ENCODE measurements at regions not wholly inside any gene's neighbourhood (a gene's known extent, or its start where the extent isn't known, plus 50 kb on each side); places are given as distances from the start of the nearest gene placed in this dataset.

GRCh38 chr7:132654150-132654549 is 77.9 kb upstream of the PLXNA4 start:
- Histone ChIP-seq H4K20me1 (ENCODE audit: insufficient read depth) (no peaks in the 10 kb centered on the region), H3K79me2 (ENCODE audit: insufficient read depth) (no peaks in the 10 kb centered on the region), H3K9me2 (no peaks in the 10 kb centered on the region), H3K4me2 (no peak overlapping the region), H3K4me1 (ENCODE audit: control insufficient read depth in 1 of 2, insufficient read depth in 2 of 2, low read depth in 1 of 2, low read length in 1 of 2) (no peaks in the 10 kb centered on the region), H3K27me3 (ENCODE audit: insufficient read depth) (no peaks in the 10 kb centered on the region), H3K4me3 (ENCODE audit: low read depth in 2 of 2, low read length in 1 of 2) (no peak overlapping the region), H3K9ac (no peak overlapping the region), H3K36me3 (replicated peaks in 1 of 2; ENCODE audit: control insufficient read depth in 1 of 2, insufficient read depth in 2 of 2, low read length in 1 of 2) (no peaks in the 10 kb centered on the region), H3K9me3 (no peaks in the 10 kb centered on the region), H3F3A (replicated peaks; ENCODE audit: insufficient read depth) (no peaks in the 10 kb centered on the region), H3K27ac (ENCODE audit: low read depth in 2 of 2, low read length in 1 of 2) (no peak overlapping the region), H2AFZ (ENCODE audit: low read depth) (no peak overlapping the region)
- POLR2A ChIA-PET, result no interaction called here
- TF ChIP-seq NFIC (IDR thresholded peaks at IDR 0.05; ENCODE audit: borderline replicate concordance), result 0 out of 2 replicates have a peak, but pooled peaks have one; percentile 9
- no peak for TF ChIP-seq IRF3 (IDR thresholded peaks at IDR 0.05; ENCODE audit: low read depth, low read length)
- no peak for TF ChIP-seq EZH2phosphoT487 (IDR thresholded peaks at IDR 0.05; ENCODE audit: borderline replicate concordance, low read depth)
- TF ChIP-seq GABPA (IDR thresholded peaks at IDR 0.05; ENCODE audit: low read depth), result no peak
- no peak for TF ChIP-seq MAX (IDR thresholded peaks at IDR 0.05; ENCODE audit: low read depth)
- TF ChIP-seq GATA2 (CRISPR knock-in tag; IDR thresholded peaks at IDR 0.05), result no peak
- TF ChIP-seq CTCF (IDR thresholded peaks at IDR 0.05), result peak; percentile 57
- TF ChIP-seq YY1 (IDR thresholded peaks at IDR 0.05; ENCODE audit: low read depth), result no peak
- no peak for TF ChIP-seq MXI1 (IDR thresholded peaks at IDR 0.05; ENCODE audit: low read depth, low read length)
- no peak for TF ChIP-seq FOXM1 (IDR thresholded peaks at IDR 0.05; ENCODE audit: low read depth)
- peak; percentile 31 for TF ChIP-seq RAD21 (IDR thresholded peaks at IDR 0.05; ENCODE audit: low read length)
- TF ChIP-seq RXRA (IDR thresholded peaks at IDR 0.05; ENCODE audit: borderline replicate concordance, low read depth), result no peak
- no peak for TF ChIP-seq USF1 (IDR thresholded peaks at IDR 0.05; ENCODE audit: borderline replicate concordance, low read depth)
- DNase-seq, result no peak
- CTCF ChIA-PET, result interaction anchor here (0.7 to 2.1 kb wide), 11 partner anchors 8 to 72 kb away, joined by 3 to 7 read pairs (median 3); no protein-coding TSS in a partner anchor
- WGBS (ENCODE audit: low lambda C conversion rate), result 62% methylated on average over 3 of the region's 3 CpGs

- no peak for DNase-seq
- Histone ChIP-seq H3K4me1 (ENCODE audit: control insufficient read depth in 1 of 2, insufficient read depth in 2 of 2, low read depth in 1 of 2, low read length in 1 of 2) (no peaks in the 10 kb centered on the region), H2AFZ (ENCODE audit: low read depth) (no peak overlapping the region), H3K36me3 (replicated peaks in 1 of 2; ENCODE audit: control insufficient read depth in 1 of 2, insufficient read depth in 2 of 2, low read length in 1 of 2) (no peaks in the 10 kb centered on the region), H3K4me3 (ENCODE audit: low read depth in 2 of 2, low read length in 1 of 2) (no peak overlapping the region), H3K27ac (ENCODE audit: low read depth in 2 of 2, low read length in 1 of 2) (no peak overlapping the region), H3K9ac (no peak overlapping the region), H3K27me3 (ENCODE audit: insufficient read depth) (no peaks in the 10 kb centered on the region), H3F3A (replicated peaks; ENCODE audit: insufficient read depth) (no peaks in the 10 kb centered on the region), H3K9me2 (no peaks in the 10 kb centered on the region), H3K9me3 (no peaks in the 10 kb centered on the region), H4K20me1 (ENCODE audit: insufficient read depth) (no peaks in the 10 kb centered on the region), H3K4me2 (no peak overlapping the region), H3K79me2 (ENCODE audit: insufficient read depth) (no peaks in the 10 kb centered on the region)
- ChIA-PET CTCF (interaction anchor here (0.7 to 2.1 kb wide), 8 partner anchors 9 to 71 kb away, joined by 3 to 7 read pairs (median 4); no protein-coding TSS in a partner anchor), POLR2A (no interaction called here)
- WGBS (ENCODE audit: low lambda C conversion rate), result 54% methylated on average over 4 of the region's 4 CpGs
- TF ChIP-seq NFIC (IDR thresholded peaks at IDR 0.05; ENCODE audit: borderline replicate concordance), result no peak
- no peak for TF ChIP-seq CTCF (IDR thresholded peaks at IDR 0.05)
- TF ChIP-seq ELF1 (IDR thresholded peaks at IDR 0.05), result no peak
- TF ChIP-seq MEF2A (IDR thresholded peaks at IDR 0.05; ENCODE audit: borderline replicate concordance, low read depth), result no peak
- no peak for TF ChIP-seq USF1 (IDR thresholded peaks at IDR 0.05; ENCODE audit: borderline replicate concordance, low read depth)
- no peak for TF ChIP-seq RFX5 (IDR thresholded peaks at IDR 0.05; ENCODE audit: low read length)
- TF ChIP-seq SIN3A (IDR thresholded peaks at IDR 0.05; ENCODE audit: borderline replicate concordance, low read depth, low read length), result no peak
- TF ChIP-seq JUND (IDR thresholded peaks at IDR 0.05), result no peak
- TF ChIP-seq EP300 (IDR thresholded peaks at IDR 0.05; ENCODE audit: borderline replicate concordance in 1 of 2, low read depth in 1 of 2, low read length in 1 of 2), result no peak
- TF ChIP-seq POLR2AphosphoS5 (IDR thresholded peaks at IDR 0.05; ENCODE audit: low read depth, low read length), result no peak
- TF ChIP-seq GABPA (IDR thresholded peaks at IDR 0.05; ENCODE audit: low read depth), result no peak
- no peak for TF ChIP-seq TEAD4 (IDR thresholded peaks at IDR 0.05; ENCODE audit: borderline replicate concordance, insufficient read depth)
These were observed 77.2 kb upstream of the PLXNA4 start for GRCh38 chr7:132653366-132653930.
